ENCODE measurements at regions not wholly inside any gene's neighbourhood (a gene's known extent, or its start where the extent isn't known, plus 50 kb on each side); places are given as distances from the start of the nearest gene placed in this dataset.

- DNase-seq (ENCODE audit: low read depth in 1 of 2, low spot score in 2 of 2) (no peak), FAIRE-seq (no peak)
- Histone ChIP-seq H3K4me3 (ENCODE audit: extremely low read depth in 1 of 4, insufficient read depth in 2 of 4, low read depth in 3 of 4, low read length in 4 of 4) (no peak overlapping the region), H2AK5ac (ENCODE audit: low read depth, low read length) (no peak overlapping the region), H3K23me2 (ENCODE audit: low read depth, low read length) (no peaks in the 10 kb centered on the region), H2BK20ac (ENCODE audit: low read length) (no peak overlapping the region), H2BK15ac (ENCODE audit: low read length) (no peak overlapping the region), H3K4me1 (replicated peaks in 1 of 4; ENCODE audit: control insufficient read depth in 3 of 4, insufficient read depth in 4 of 4, low read length in 3 of 4) (no peaks in the 10 kb centered on the region), H2BK120ac (replicated peaks; ENCODE audit: low read depth, low read length) (no peak overlapping the region), H3K27ac (ENCODE audit: low read depth, low read length) (no peak overlapping the region), H3K9me3 (ENCODE audit: insufficient read depth in 2 of 2, low read depth in 1 of 2, low read length in 1 of 2) (no peaks in the 10 kb centered on the region), H3K36me3 (ENCODE audit: control insufficient read depth in 2 of 4, insufficient read depth in 4 of 4, low read length in 3 of 4) (no peaks in the 10 kb centered on the region), H3K27me3 (replicated peaks in 1 of 4; ENCODE audit: control insufficient read depth in 3 of 4, extremely low read depth in 1 of 4, insufficient read depth in 3 of 4, low read length in 3 of 4) (no peaks in the 10 kb centered on the region; a peak in 2 of 7 replicates), H3K23ac (ENCODE audit: insufficient read length) (no peak overlapping the region), H3K56ac (replicated peaks; ENCODE audit: insufficient read length, low read depth, low read length) (no peak overlapping the region), H4K20me1 (replicated peaks in 1 of 2; ENCODE audit: control insufficient read depth in 1 of 2, insufficient read depth in 2 of 2, low read length in 2 of 2) (no peaks in the 10 kb centered on the region), H3K4ac (replicated peaks; ENCODE audit: insufficient read length, low read depth, low read length) (no peak overlapping the region), H3K79me2 (ENCODE audit: control insufficient read depth in 1 of 2, insufficient read depth in 2 of 2, low read length in 2 of 2) (no peaks in the 10 kb centered on the region), H3K79me1 (ENCODE audit: low read depth, low read length) (no peaks in the 10 kb centered on the region), H3K18ac (ENCODE audit: extremely low read depth, low read length) (no peak overlapping the region), H4K91ac (replicated peaks; ENCODE audit: insufficient read length, low read length) (no peak overlapping the region), H2BK12ac (ENCODE audit: low read depth, low read length) (no peak overlapping the region), H2AFZ (ENCODE audit: low read length) (no peak overlapping the region), H2BK5ac (ENCODE audit: low read depth, low read length) (no peak overlapping the region), H3K14ac (ENCODE audit: insufficient read length) (no peak overlapping the region), H4K5ac (ENCODE audit: insufficient read length, low read depth, low read length) (no peak overlapping the region), H4K8ac (ENCODE audit: extremely low read depth, insufficient read depth, low read length) (no peak overlapping the region), H3K9ac (replicated peaks in 1 of 4; ENCODE audit: extremely low read depth in 1 of 4, low read depth in 3 of 4, low read length in 3 of 4) (no peak overlapping the region), H3K4me2 (ENCODE audit: insufficient read depth in 1 of 2, low read depth in 2 of 2, low read length in 2 of 2) (no peak overlapping the region)
- 100% methylated on average over 2 of the region's 2 CpGs; no CpG with 5 or more reads in 1 of the 2 experiments for WGBS, 2 experiments (ENCODE audit: extremely low coverage in 1 of 2, insufficient coverage in 1 of 2, insufficient read length in 1 of 2, insufficient replicate concordance in 2 of 2, low coverage in 1 of 2, low lambda C conversion rate in 2 of 2, missing lambda C conversion rate in 1 of 2)
- ChIA-PET CTCF (ENCODE audit: partially characterized antibody) (interaction anchor here (0.5 to 1.0 kb wide), 3 partner anchors 9 to 224 kb away, joined by 3 to 4 read pairs (median 3); no protein-coding TSS in a partner anchor), POLR2A (ENCODE audit: partially characterized antibody) (no interaction called here)
- no peak for TF ChIP-seq POU5F1 (IDR thresholded peaks at IDR 0.05; ENCODE audit: low read depth, low read length)
- no peak for TF ChIP-seq KDM1A (IDR thresholded peaks at IDR 0.05; ENCODE audit: borderline replicate concordance, low read length)
- TF ChIP-seq CHD2 (IDR thresholded peaks at IDR 0.05; ENCODE audit: low read length): no peak
Observed at GRCh38 chr5:74401281-74401945, 239.1 kb downstream of the ENC1 start.
